PC-9 (cell line): ENCODE measurements at regions not wholly inside any gene's neighbourhood (a gene's known extent, or its start where the extent isn't known, plus 50 kb on each side); places are given as distances from the start of the nearest gene placed in this dataset.

Experiments used
- BruUV-seq: library from RNA; stranded (reverse); fragments of 400-500 nt; replicated peaks from 2 replicates; lab custom pipeline; 2021; lab: Mats Ljungman, UMichigan
- CTCF ChIA-PET: fragments of 300-600 bp; sonication (Branson Sonifier 250); formaldehyde crosslinking; loops from one replicate; lab custom pipeline; 2022; ENCODE audit warnings: antibody characterized with exemption; lab: Charles Lee
- POLR2A ChIA-PET: fragments of 300-600 bp; sonication (Branson Sonifier 250); formaldehyde crosslinking; loops from one replicate; lab custom pipeline; 2022; ENCODE audit warnings: antibody characterized with exemption; ENCODE audit not compliant: unreplicated experiment; lab: Charles Lee
- DNase-seq, 2 experiments: peaks; one replicate each; pipeline versions ENCODE4 v3.0.0 to v3.0.0-alpha.2; 2015 to 2022; ENCODE audit warnings: mixed read lengths in 1 of 2
- H2AFZ ChIP-seq: fragments of 200-600 bp; sonication (generic); 2 replicates; pipeline ENCODE4 v1.8.1; 2017; ENCODE audit warnings: antibody characterized with exemption
- H3F3A ChIP-seq: fragments of 200-600 bp; sonication (generic); 2 replicates; pipeline ENCODE4 v1.8.1; 2017; ENCODE audit warnings: antibody characterized with exemption, mild to moderate bottlenecking, low read depth; ENCODE audit not compliant: insufficient read depth
- H3K27ac ChIP-seq: fragments of 200-600 bp; sonication (generic); 2 replicates; pipeline ENCODE4 v1.6.1; 2016; ENCODE audit warnings: mixed run types
- H3K27me3 ChIP-seq: fragments of 200-600 bp; sonication (generic); 2 replicates; pipeline ENCODE4 v1.6.1; 2016; ENCODE audit warnings: low read depth, mixed run types; ENCODE audit not compliant: insufficient read depth
- H3K36me3 ChIP-seq: fragments of 200-600 bp; sonication (generic); 2 replicates; pipeline ENCODE4 v1.6.1; 2016; ENCODE audit warnings: low read depth, mixed run types
- H3K4me1 ChIP-seq: fragments of 200-600 bp; sonication (generic); replicated peaks from 2 replicates; pipeline ENCODE4 v1.6.1; 2016; ENCODE audit warnings: mixed run types; ENCODE audit not compliant: insufficient read depth
- H3K4me2 ChIP-seq: fragments of 200-600 bp; sonication (generic); 2 replicates; pipeline ENCODE4 v1.6.1; 2017; ENCODE audit warnings: mixed run types
- H3K4me3 ChIP-seq: fragments of 200-600 bp; sonication (generic); 2 replicates; pipeline ENCODE4 v1.6.1; 2016; ENCODE audit warnings: mixed run types
- H3K79me2 ChIP-seq: fragments of 200-600 bp; sonication (generic); 2 replicates; pipeline ENCODE4 v1.6.1; 2017; ENCODE audit warnings: low read depth, mixed run types
- H3K9me2 ChIP-seq: fragments of 200-600 bp; sonication (generic); 2 replicates; pipeline ENCODE4 v1.8.1; 2017; ENCODE audit warnings: mild to moderate bottlenecking; ENCODE audit not compliant: insufficient read depth
- H3K9me3 ChIP-seq: fragments of 200-600 bp; sonication (generic); 2 replicates; pipeline ENCODE4 v1.8.1; 2016; ENCODE audit warnings: low read depth; ENCODE audit not compliant: insufficient read depth
- H4K20me1 ChIP-seq: fragments of 200-600 bp; sonication (generic); 2 replicates; pipeline ENCODE4 v1.8.1; 2017; ENCODE audit not compliant: insufficient read depth
- EZH2 ChIP-seq: fragments of 200-600 bp; sonication (generic); IDR thresholded peaks from 2 replicates; pipeline ENCODE4 v1.8.0; 2017; ENCODE audit warnings: antibody characterized with exemption, low read depth
- intact Hi-C: fragments of 100-400 bp; cut with micrococcal nuclease; formaldehyde crosslinking; loops from one replicate; pipeline ENCODE4 v1.10.0; 2022; ENCODE audit not compliant: unreplicated experiment
- TF ChIP-seq, protein P1 (sequence below): fragments of 200-600 bp; sonication (generic); conservative IDR thresholded peaks from 2 replicates; pipeline ENCODE4 v1.6.1; 2017; ENCODE audit warnings: mixed run types, antibody characterized with exemption, mild to moderate bottlenecking, moderate library complexity

DNA sequence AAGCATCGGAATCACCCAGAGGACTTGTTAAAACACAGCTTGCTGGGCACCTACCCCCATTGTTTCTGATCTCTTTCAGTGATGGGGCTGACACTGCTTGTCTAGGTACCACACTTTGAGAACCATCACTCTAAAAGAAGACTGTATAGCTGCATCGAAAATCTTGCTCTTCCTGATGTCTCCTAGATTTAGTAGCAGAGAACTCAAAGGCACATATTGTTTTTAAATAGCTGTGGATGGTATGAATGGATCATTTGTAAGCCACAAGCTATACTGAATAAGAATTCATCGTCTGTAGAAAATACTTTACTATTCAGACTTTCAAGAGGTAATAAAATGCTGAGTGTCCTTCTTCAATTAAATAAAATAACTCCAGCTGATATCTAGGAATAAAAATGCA is 405.4 kb downstream of the ANKRD50 start:
- H3F3A ChIP-seq = no peaks in the 10 kb centered on the region
- H3K4me3 ChIP-seq = no peak overlapping the region
- H3K4me1 ChIP-seq = no peaks in the 10 kb centered on the region
- DNase-seq = no peak
- H3K79me2 ChIP-seq = no peaks in the 10 kb centered on the region
- H3K36me3 ChIP-seq = no peaks in the 10 kb centered on the region
- TF ChIP-seq EZH2 = no peak
- TF ChIP-seq, protein P1, sequence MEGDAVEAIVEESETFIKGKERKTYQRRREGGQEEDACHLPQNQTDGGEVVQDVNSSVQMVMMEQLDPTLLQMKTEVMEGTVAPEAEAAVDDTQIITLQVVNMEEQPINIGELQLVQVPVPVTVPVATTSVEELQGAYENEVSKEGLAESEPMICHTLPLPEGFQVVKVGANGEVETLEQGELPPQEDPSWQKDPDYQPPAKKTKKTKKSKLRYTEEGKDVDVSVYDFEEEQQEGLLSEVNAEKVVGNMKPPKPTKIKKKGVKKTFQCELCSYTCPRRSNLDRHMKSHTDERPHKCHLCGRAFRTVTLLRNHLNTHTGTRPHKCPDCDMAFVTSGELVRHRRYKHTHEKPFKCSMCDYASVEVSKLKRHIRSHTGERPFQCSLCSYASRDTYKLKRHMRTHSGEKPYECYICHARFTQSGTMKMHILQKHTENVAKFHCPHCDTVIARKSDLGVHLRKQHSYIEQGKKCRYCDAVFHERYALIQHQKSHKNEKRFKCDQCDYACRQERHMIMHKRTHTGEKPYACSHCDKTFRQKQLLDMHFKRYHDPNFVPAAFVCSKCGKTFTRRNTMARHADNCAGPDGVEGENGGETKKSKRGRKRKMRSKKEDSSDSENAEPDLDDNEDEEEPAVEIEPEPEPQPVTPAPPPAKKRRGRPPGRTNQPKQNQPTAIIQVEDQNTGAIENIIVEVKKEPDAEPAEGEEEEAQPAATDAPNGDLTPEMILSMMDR = no peak
- no TSS peak for BruUV-seq
- no peaks in the 10 kb centered on the region for H4K20me1 ChIP-seq
- POLR2A ChIA-PET = no interaction called here
- CTCF ChIA-PET = no interaction called here
- no peak overlapping the region for H3K4me2 ChIP-seq
- intact Hi-C loops = no loop called here
- H3K27me3 ChIP-seq = no peaks in the 10 kb centered on the region
- peak overlapping the region; percentile 56; the same call in 1 of the 2 replicates for H2AFZ ChIP-seq
- no peak overlapping the region for H3K27ac ChIP-seq
- peaks cover 6% of the 10 kb centered on the region; the same call in 1 of the 2 replicates for H3K9me3 ChIP-seq
- H3K9me2 ChIP-seq = no peaks in the 10 kb centered on the region

DNA sequence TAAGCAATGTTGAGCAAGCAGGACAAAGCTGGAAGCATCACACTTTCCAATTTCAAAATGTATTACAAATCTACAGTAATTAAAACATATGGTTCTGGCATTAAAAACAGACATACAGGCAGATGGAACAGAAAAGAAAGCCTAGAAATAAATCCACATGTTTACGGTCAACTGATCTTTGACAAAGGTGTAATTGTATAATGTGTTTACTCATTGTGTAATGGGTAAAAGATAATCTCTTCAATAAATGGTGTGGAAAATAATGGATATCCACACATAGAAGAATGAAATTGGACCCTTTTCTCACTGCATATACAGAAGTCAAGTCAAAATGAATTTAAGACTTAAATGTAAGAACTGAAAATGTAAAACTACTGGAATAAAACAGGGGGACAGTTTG is 394.2 kb downstream of the ANKRD50 start:
- no peak overlapping the region for H3K27ac ChIP-seq
- POLR2A ChIA-PET = interaction anchor here (0.7 kb wide), 1 partner anchor 166 kb away, joined by 6 read pairs; no protein-coding TSS in a partner anchor
- DNase-seq = no peak
- BruUV-seq = no TSS peak
- CTCF ChIA-PET = no interaction called here
- H3K36me3 ChIP-seq = no peaks in the 10 kb centered on the region
- no peaks in the 10 kb centered on the region for H3K9me2 ChIP-seq
- no peaks in the 10 kb centered on the region for H3F3A ChIP-seq
- intact Hi-C loops = no loop called here
- H3K79me2 ChIP-seq = no peaks in the 10 kb centered on the region
- H3K27me3 ChIP-seq = no peaks in the 10 kb centered on the region
- H3K4me2 ChIP-seq = no peak overlapping the region; the same call in 1 of the 2 replicates
- H3K9me3 ChIP-seq = 0 out of 2 replicates have a peak, but pooled peaks cover 4% of the 10 kb centered on the region
- H4K20me1 ChIP-seq = no peaks in the 10 kb centered on the region
- no peak overlapping the region for H2AFZ ChIP-seq
- H3K4me3 ChIP-seq = no peak overlapping the region
- no peak for TF ChIP-seq EZH2
- TF ChIP-seq, protein P1 = no peak
- no peaks in the 10 kb centered on the region for H3K4me1 ChIP-seq

DNA sequence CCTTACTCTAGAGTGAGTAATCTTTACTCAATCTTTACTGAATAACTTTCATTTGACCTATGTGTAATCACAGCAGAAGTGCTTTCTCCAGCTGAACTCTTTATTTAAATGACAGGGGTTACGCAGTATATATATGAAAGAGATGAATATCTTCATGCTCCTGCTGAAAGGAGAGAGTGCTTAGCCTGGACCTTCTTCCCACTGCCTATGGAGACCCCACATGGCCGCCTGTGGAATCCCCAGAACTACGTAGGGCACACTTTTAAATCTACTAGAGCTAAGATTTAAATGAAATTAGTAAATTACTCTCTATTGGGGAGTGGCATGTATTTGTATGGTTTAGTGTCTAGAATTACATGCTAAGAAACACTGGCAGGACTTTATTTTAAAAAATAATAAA is 391.2 kb downstream of the ANKRD50 start:
- H3K79me2 ChIP-seq = no peaks in the 10 kb centered on the region
- DNase-seq = no peak
- BruUV-seq = no TSS peak
- H3K36me3 ChIP-seq = no peaks in the 10 kb centered on the region
- no peak overlapping the region for H3K4me2 ChIP-seq
- no peak overlapping the region for H3K4me3 ChIP-seq
- H3F3A ChIP-seq = no peaks in the 10 kb centered on the region
- no peaks in the 10 kb centered on the region for H3K4me1 ChIP-seq
- ChIA-PET CTCF (no interaction called here), POLR2A (no interaction called here)
- no peak overlapping the region for H3K27ac ChIP-seq
- H3K27me3 ChIP-seq = no peaks in the 10 kb centered on the region
- H3K9me2 ChIP-seq = no peaks in the 10 kb centered on the region
- H3K9me3 ChIP-seq = no peaks in the 10 kb centered on the region
- intact Hi-C loops = loop anchor here (5.0 kb wide), 2 partner anchors 209 to 659 kb away; no protein-coding TSS in a partner anchor
- TF ChIP-seq, protein P1 = no peak
- TF ChIP-seq EZH2 = no peak
- no peak overlapping the region for H2AFZ ChIP-seq
- no peaks in the 10 kb centered on the region for H4K20me1 ChIP-seq
